ENCODE measurements at regions not wholly inside any gene's neighbourhood (a gene's known extent, or its start where the extent isn't known, plus 50 kb on each side); places are given as distances from the start of the nearest gene placed in this dataset.

DNA sequence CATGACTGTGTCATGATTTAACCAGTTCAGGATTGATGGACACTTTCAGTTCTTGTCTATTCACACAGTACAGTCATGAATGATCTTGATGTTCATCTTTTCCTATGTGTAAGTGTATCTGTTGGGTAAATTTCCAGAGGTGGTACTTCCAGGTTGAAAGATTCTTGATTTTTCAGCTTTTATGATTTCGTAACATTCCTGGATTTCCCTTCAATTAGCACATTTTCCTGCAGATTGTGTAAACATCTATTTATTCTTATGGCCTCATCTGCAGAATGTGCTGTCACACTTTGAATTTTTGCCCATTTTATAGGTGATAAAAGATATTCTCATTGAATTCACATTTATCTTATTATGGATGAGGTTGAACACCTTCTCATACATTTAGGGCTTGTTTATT lies 222.0 kb upstream of the FOXQ1 start:
- Histone ChIP-seq H3K4me3 (ENCODE audit: low read depth, low read length) (no peak overlapping the region), H3K9me3 (ENCODE audit: control insufficient read depth, insufficient read depth, low read depth, low read length) (no peaks in the 10 kb centered on the region), H3K36me3 (ENCODE audit: control insufficient read depth in 2 of 2, insufficient read depth in 1 of 2, low read length in 2 of 2) (no peaks in the 10 kb centered on the region), H3K4me1 (ENCODE audit: control insufficient read depth, insufficient read depth, low read length) (peaks cover 16% of the 10 kb centered on the region), H3K27ac (ENCODE audit: extremely low read depth, low read depth, low read length) (no peak overlapping the region)
- no peak for TF ChIP-seq YY1 (tag by site-specific recombination; IDR thresholded peaks at IDR 0.05)
- TF ChIP-seq, protein P1, sequence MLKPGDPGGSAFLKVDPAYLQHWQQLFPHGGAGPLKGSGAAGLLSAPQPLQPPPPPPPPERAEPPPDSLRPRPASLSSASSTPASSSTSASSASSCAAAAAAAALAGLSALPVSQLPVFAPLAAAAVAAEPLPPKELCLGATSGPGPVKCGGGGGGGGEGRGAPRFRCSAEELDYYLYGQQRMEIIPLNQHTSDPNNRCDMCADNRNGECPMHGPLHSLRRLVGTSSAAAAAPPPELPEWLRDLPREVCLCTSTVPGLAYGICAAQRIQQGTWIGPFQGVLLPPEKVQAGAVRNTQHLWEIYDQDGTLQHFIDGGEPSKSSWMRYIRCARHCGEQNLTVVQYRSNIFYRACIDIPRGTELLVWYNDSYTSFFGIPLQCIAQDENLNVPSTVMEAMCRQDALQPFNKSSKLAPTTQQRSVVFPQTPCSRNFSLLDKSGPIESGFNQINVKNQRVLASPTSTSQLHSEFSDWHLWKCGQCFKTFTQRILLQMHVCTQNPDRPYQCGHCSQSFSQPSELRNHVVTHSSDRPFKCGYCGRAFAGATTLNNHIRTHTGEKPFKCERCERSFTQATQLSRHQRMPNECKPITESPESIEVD (tag by site-specific recombination; IDR thresholded peaks at IDR 0.05) = peak; percentile 46
- CTCF ChIA-PET = no interaction called here
- POLR2A ChIA-PET = no interaction called here

DNA sequence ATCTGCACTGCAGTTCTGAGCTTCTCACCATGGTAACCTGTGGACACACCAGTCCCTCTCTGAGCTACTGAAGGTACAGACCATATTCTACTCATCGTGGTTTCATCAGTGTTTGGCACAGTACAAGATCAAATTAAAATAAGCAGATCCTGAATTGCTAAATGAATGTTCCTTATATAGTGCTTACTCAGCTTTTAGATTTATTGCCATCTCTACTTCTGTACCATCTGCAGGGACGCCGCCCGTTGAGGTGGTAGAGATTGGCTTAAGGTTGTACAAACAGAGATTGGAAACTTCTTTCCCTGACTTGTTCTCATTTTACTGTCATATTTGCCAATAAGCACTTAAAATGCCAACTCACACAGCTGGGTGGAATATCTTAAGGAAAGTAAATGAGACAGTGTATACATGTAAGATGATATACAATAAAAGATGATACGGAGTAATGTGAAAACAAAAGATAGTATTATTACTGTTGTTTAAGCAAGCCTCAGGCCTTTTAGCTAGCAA lies 223.4 kb upstream of the FOXQ1 start:
- Histone ChIP-seq H3K9me3 (ENCODE audit: control insufficient read depth, insufficient read depth, low read depth, low read length) (no peaks in the 10 kb centered on the region), H3K4me3 (ENCODE audit: low read depth, low read length) (no peak overlapping the region), H3K4me1 (ENCODE audit: control insufficient read depth, insufficient read depth, low read length) (peaks cover 16% of the 10 kb centered on the region), H3K36me3 (ENCODE audit: control insufficient read depth in 2 of 2, insufficient read depth in 1 of 2, low read length in 2 of 2) (no peaks in the 10 kb centered on the region), H3K27ac (ENCODE audit: extremely low read depth, low read depth, low read length) (no peak overlapping the region)
- ChIA-PET CTCF (interaction anchor here (0.5 to 1.0 kb wide), 5 partner anchors 19 to 1065 kb away, joined by 3 to 5 read pairs (median 3); no protein-coding TSS in a partner anchor), POLR2A (no interaction called here)
- no peak for TF ChIP-seq ZNF10 (tag by site-specific recombination; IDR thresholded peaks at IDR 0.05)
- peak; percentile 45; the same call in 1 of the 2 replicates for TF ChIP-seq IKZF3 (tag by site-specific recombination; IDR thresholded peaks at IDR 0.05)
- no peak for TF ChIP-seq ZNF354C (tag by site-specific recombination; IDR thresholded peaks at IDR 0.05; ENCODE audit: borderline replicate concordance, low read depth)
- no peak for TF ChIP-seq ZNF768 (tag by site-specific recombination; IDR thresholded peaks at IDR 0.05)
- no peak for TF ChIP-seq ZNF23 (tag by site-specific recombination; IDR thresholded peaks at IDR 0.05; ENCODE audit: borderline replicate concordance)
- TF ChIP-seq ZNF529 (tag by site-specific recombination; IDR thresholded peaks at IDR 0.05; ENCODE audit: insufficient replicate concordance) = no peak
- no peak for TF ChIP-seq ZNF792 (tag by site-specific recombination; IDR thresholded peaks at IDR 0.05)
- TF ChIP-seq, protein P2, sequence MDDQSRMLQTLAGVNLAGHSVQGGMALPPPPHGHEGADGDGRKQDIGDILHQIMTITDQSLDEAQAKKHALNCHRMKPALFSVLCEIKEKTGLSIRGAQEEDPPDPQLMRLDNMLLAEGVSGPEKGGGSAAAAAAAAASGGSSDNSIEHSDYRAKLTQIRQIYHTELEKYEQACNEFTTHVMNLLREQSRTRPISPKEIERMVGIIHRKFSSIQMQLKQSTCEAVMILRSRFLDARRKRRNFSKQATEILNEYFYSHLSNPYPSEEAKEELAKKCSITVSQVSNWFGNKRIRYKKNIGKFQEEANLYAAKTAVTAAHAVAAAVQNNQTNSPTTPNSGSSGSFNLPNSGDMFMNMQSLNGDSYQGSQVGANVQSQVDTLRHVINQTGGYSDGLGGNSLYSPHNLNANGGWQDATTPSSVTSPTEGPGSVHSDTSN (CRISPR knock-in tag; IDR thresholded peaks at IDR 0.05) = no peak
- no peak for TF ChIP-seq ZNF324 (tag by site-specific recombination; IDR thresholded peaks at IDR 0.05)
- no peak for TF ChIP-seq ZNF670 (tag by site-specific recombination; IDR thresholded peaks at IDR 0.05; ENCODE audit: low read depth)
- TF ChIP-seq FEZF1 (tag by site-specific recombination; IDR thresholded peaks at IDR 0.05) = peak; percentile 87
- no peak for TF ChIP-seq ZFP41 (tag by site-specific recombination; IDR thresholded peaks at IDR 0.05; ENCODE audit: borderline replicate concordance)
- no peak for TF ChIP-seq ZNF629 (tag by site-specific recombination; IDR thresholded peaks at IDR 0.05)
- TF ChIP-seq ZNF843 (tag by site-specific recombination; IDR thresholded peaks at IDR 0.05) = peak; percentile 75
- no peak for TF ChIP-seq ZNF248 (tag by site-specific recombination; IDR thresholded peaks at IDR 0.05)
- no peak for TF ChIP-seq ZNF600 (tag by site-specific recombination; IDR thresholded peaks at IDR 0.05)
- TF ChIP-seq TCF7L2 (IDR thresholded peaks at IDR 0.05; ENCODE audit: borderline replicate concordance, low read depth, low read length) = no peak
- TF ChIP-seq ZNF561 (tag by site-specific recombination; IDR thresholded peaks at IDR 0.05; ENCODE audit: borderline replicate concordance) = 0 out of 2 replicates have a peak, but pooled peaks have one; percentile 23
- no peak for TF ChIP-seq ZBTB48 (tag by site-specific recombination; IDR thresholded peaks at IDR 0.05)
- TF ChIP-seq GLI4 (tag by site-specific recombination; IDR thresholded peaks at IDR 0.05) = no peak
- TF ChIP-seq, protein P3, sequence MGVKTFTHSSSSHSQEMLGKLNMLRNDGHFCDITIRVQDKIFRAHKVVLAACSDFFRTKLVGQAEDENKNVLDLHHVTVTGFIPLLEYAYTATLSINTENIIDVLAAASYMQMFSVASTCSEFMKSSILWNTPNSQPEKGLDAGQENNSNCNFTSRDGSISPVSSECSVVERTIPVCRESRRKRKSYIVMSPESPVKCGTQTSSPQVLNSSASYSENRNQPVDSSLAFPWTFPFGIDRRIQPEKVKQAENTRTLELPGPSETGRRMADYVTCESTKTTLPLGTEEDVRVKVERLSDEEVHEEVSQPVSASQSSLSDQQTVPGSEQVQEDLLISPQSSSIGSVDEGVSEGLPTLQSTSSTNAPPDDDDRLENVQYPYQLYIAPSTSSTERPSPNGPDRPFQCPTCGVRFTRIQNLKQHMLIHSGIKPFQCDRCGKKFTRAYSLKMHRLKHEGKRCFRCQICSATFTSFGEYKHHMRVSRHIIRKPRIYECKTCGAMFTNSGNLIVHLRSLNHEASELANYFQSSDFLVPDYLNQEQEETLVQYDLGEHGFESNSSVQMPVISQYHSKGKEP (tag by site-specific recombination; IDR thresholded peaks at IDR 0.05) = no peak
- TF ChIP-seq ZNF202 (tag by site-specific recombination; IDR thresholded peaks at IDR 0.05; ENCODE audit: borderline replicate concordance) = no peak
- TF ChIP-seq, protein P4, sequence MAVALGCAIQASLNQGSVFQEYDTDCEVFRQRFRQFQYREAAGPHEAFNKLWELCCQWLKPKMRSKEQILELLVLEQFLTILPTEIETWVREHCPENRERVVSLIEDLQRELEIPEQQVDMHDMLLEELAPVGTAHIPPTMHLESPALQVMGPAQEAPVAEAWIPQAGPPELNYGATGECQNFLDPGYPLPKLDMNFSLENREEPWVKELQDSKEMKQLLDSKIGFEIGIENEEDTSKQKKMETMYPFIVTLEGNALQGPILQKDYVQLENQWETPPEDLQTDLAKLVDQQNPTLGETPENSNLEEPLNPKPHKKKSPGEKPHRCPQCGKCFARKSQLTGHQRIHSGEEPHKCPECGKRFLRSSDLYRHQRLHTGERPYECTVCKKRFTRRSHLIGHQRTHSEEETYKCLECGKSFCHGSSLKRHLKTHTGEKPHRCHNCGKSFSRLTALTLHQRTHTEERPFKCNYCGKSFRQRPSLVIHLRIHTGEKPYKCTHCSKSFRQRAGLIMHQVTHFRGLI (tag by site-specific recombination; IDR thresholded peaks at IDR 0.05) = no peak
- no peak for TF ChIP-seq WT1 (tag by site-specific recombination; IDR thresholded peaks at IDR 0.05)
- no peak for TF ChIP-seq ZNF223 (tag by site-specific recombination; IDR thresholded peaks at IDR 0.05)
- TF ChIP-seq, protein P5, sequence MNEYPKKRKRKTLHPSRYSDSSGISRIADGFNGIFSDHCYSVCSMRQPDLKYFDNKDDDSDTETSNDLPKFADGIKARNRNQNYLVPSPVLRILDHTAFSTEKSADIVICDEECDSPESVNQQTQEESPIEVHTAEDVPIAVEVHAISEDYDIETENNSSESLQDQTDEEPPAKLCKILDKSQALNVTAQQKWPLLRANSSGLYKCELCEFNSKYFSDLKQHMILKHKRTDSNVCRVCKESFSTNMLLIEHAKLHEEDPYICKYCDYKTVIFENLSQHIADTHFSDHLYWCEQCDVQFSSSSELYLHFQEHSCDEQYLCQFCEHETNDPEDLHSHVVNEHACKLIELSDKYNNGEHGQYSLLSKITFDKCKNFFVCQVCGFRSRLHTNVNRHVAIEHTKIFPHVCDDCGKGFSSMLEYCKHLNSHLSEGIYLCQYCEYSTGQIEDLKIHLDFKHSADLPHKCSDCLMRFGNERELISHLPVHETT (tag by site-specific recombination; IDR thresholded peaks at IDR 0.05) = no peak
- no peak for TF ChIP-seq HOXC10 (CRISPR knock-in tag; IDR thresholded peaks at IDR 0.05)
- TF ChIP-seq ZNF544 (tag by site-specific recombination; IDR thresholded peaks at IDR 0.05) = no peak
